PC-3 (cell line): ENCODE measurements at regions not wholly inside any gene's neighbourhood (a gene's known extent, or its start where the extent isn't known, plus 50 kb on each side); places are given as distances from the start of the nearest gene placed in this dataset.

Experiments
- ATAC-seq: fragments of 200-7000 bp; cut with Tn5 transposase; 2 replicates; pipeline ENCODE4 v1.9.1; 2020; ENCODE audit warnings: mild to moderate bottlenecking, moderate library complexity
- BruUV-seq: library from RNA; stranded (reverse); fragments of 400-500 nt; replicated peaks from 2 replicates; lab custom pipeline; 2021; lab: Mats Ljungman, UMichigan
- CTCF ChIA-PET: fragments of 300-600 bp; sonication (Branson Sonifier 250); formaldehyde crosslinking; loops from one replicate; lab custom pipeline; 2022; ENCODE audit warnings: antibody characterized with exemption; lab: Charles Lee
- POLR2A ChIA-PET: fragments of 300-600 bp; sonication (Branson Sonifier 250); formaldehyde crosslinking; loops from one replicate; lab custom pipeline; 2022; ENCODE audit warnings: antibody characterized with exemption; ENCODE audit not compliant: unreplicated experiment; lab: Charles Lee
- DNase-seq: peaks from one replicate; pipeline ENCODE4 v3.0.0-alpha.2; 2015
- H2AFZ ChIP-seq: fragments of 300-600 bp; sonication (generic); 2 replicates; pipeline ENCODE4 v1.6.0; 2016; ENCODE audit warnings: antibody characterized with exemption, low read length
- H3F3A ChIP-seq: fragments of 300-600 bp; sonication (generic); one replicate; pipeline ENCODE4 v1.6.0; 2017; ENCODE audit warnings: antibody characterized with exemption, low read length, control low read depth, mild to moderate bottlenecking; ENCODE audit not compliant: unreplicated experiment
- H3K27ac ChIP-seq: fragments of 300-600 bp; sonication (generic); 2 replicates; pipeline ENCODE4 v1.5.1; 2016; ENCODE audit warnings: mild to moderate bottlenecking, low read length
- H3K27me3 ChIP-seq: fragments of 300-600 bp; sonication (generic); 2 replicates; pipeline ENCODE4 v1.6.1; 2016; ENCODE audit warnings: low read length, mixed read lengths
- H3K36me3 ChIP-seq: fragments of 300-600 bp; sonication (generic); 2 replicates; pipeline ENCODE4 v1.6.1; 2016; ENCODE audit warnings: low read depth, mixed run types, low read length, mixed read lengths
- H3K4me1 ChIP-seq: fragments of 300-600 bp; sonication (generic); 2 replicates; pipeline ENCODE4 v1.5.1; 2016; ENCODE audit warnings: low read length; ENCODE audit not compliant: insufficient read depth
- H3K4me2 ChIP-seq: fragments of 300-600 bp; sonication (generic); 2 replicates; pipeline ENCODE4 v1.6.0; 2016; ENCODE audit warnings: low read length
- H3K4me3 ChIP-seq: fragments of 300-600 bp; sonication (generic); 2 replicates; pipeline ENCODE4 v1.5.1; 2016; ENCODE audit warnings: mild to moderate bottlenecking, low read length, mixed read lengths
- H3K79me2 ChIP-seq: fragments of 300-600 bp; sonication (generic); 2 replicates; pipeline ENCODE4 v1.6.1; 2017; ENCODE audit warnings: low read length, mixed read lengths
- H3K9ac ChIP-seq: fragments of 300-600 bp; sonication (generic); 2 replicates; pipeline ENCODE4 v1.6.0; 2016; ENCODE audit warnings: mild to moderate bottlenecking, low read length
- H3K9me2 ChIP-seq: fragments of 300-600 bp; sonication (generic); replicated peaks from 2 replicates; pipeline ENCODE4 v1.6.1; 2016; ENCODE audit warnings: mixed run types, low read length, mixed read lengths
- H3K9me3 ChIP-seq: fragments of 300-600 bp; sonication (generic); 2 replicates; pipeline ENCODE4 v1.6.1; 2016; ENCODE audit warnings: low read length, mixed read lengths
- H4K20me1 ChIP-seq: fragments of 300-600 bp; sonication (generic); 2 replicates; pipeline ENCODE4 v1.6.1; 2016; ENCODE audit warnings: low read length, mixed read lengths
- CTCF ChIP-seq: fragments of 300-600 bp; sonication (generic); conservative IDR thresholded peaks from 2 replicates; pipeline ENCODE4 v1.5.1; 2017; ENCODE audit warnings: antibody characterized with exemption, low read depth, mild to moderate bottlenecking, low read length
- EZH2 ChIP-seq: fragments of 300-600 bp; sonication (generic); IDR thresholded peaks from one replicate; pipeline ENCODE4 v1.6.1; 2017; ENCODE audit warnings: antibody characterized with exemption, mild to moderate bottlenecking, low read length; ENCODE audit not compliant: unreplicated experiment
- EZH2phosphoT487 ChIP-seq: fragments of 300-600 bp; sonication (generic); IDR thresholded peaks from 2 replicates; pipeline ENCODE4 v1.6.1; 2018; ENCODE audit warnings: mild to moderate bottlenecking, antibody characterized with exemption, low read length, borderline replicate concordance
- intact Hi-C: fragments of 100-400 bp; cut with micrococcal nuclease; formaldehyde crosslinking; loops from 2 replicates; pipeline ENCODE4 v1.9.0; 2023

GRCh38 chr6:1504465-1504864 lies 105.2 kb upstream of the FOXC1 start:
- H3F3A ChIP-seq: no peaks in the 10 kb centered on the region
- ATAC-seq (no peak), DNase-seq (no peak)
- no peaks in the 10 kb centered on the region for H3K79me2 ChIP-seq
- H3K9me3 ChIP-seq: no peaks in the 10 kb centered on the region
- ChIA-PET CTCF (no interaction called here), POLR2A (no interaction called here)
- no peak overlapping the region for H3K4me2 ChIP-seq
- no peak overlapping the region for H3K4me3 ChIP-seq
- no peaks in the 10 kb centered on the region for H3K36me3 ChIP-seq
- no peak overlapping the region for H2AFZ ChIP-seq
- intact Hi-C loops: no loop called here
- no peak overlapping the region for H3K27ac ChIP-seq
- H3K27me3 ChIP-seq: peaks cover 13% of the 10 kb centered on the region; the same call in 1 of the 2 replicates
- H3K9ac ChIP-seq: no peak overlapping the region
- H4K20me1 ChIP-seq: no peaks in the 10 kb centered on the region
- H3K9me2 ChIP-seq: no peaks in the 10 kb centered on the region
- TF ChIP-seq EZH2: no peak
- no peak for TF ChIP-seq CTCF
- TF ChIP-seq EZH2phosphoT487: no peak
- no TSS peak for BruUV-seq
- H3K4me1 ChIP-seq: no peaks in the 10 kb centered on the region

GRCh38 chr6:1507251-1507650 lies 102.5 kb upstream of the FOXC1 start:
- peaks cover 13% of the 10 kb centered on the region; the same call in 1 of the 2 replicates for H3K27me3 ChIP-seq
- intact Hi-C loops: no loop called here
- no peak overlapping the region for H3K4me3 ChIP-seq
- H3K9ac ChIP-seq: no peak overlapping the region
- H3K36me3 ChIP-seq: no peaks in the 10 kb centered on the region
- no peaks in the 10 kb centered on the region for H3K9me2 ChIP-seq
- ChIA-PET CTCF (no interaction called here), POLR2A (no interaction called here)
- DNase-seq (no peak), ATAC-seq (no peak)
- H3K4me2 ChIP-seq: no peak overlapping the region
- no peaks in the 10 kb centered on the region for H3K9me3 ChIP-seq
- BruUV-seq: no TSS peak
- no peaks in the 10 kb centered on the region for H3F3A ChIP-seq
- H3K79me2 ChIP-seq: no peaks in the 10 kb centered on the region
- TF ChIP-seq EZH2 (no peak), EZH2phosphoT487 (no peak), CTCF (no peak)
- no peaks in the 10 kb centered on the region for H4K20me1 ChIP-seq
- H3K4me1 ChIP-seq: no peaks in the 10 kb centered on the region
- no peak overlapping the region for H2AFZ ChIP-seq
- H3K27ac ChIP-seq: no peak overlapping the region

- CTCF ChIA-PET: no interaction called here
- Histone ChIP-seq H3K4me1 (no peaks in the 10 kb centered on the region), H3K27ac (no peak overlapping the region), H3K4me2 (no peak overlapping the region), H3K9me3 (no peaks in the 10 kb centered on the region), H3K9ac (no peak overlapping the region), H3K4me3 (no peak overlapping the region), H4K20me1 (no peaks in the 10 kb centered on the region), H3K27me3 (0 out of 2 replicates have a peak, but pooled peaks cover 10% of the 10 kb centered on the region), H3K9me2 (no peaks in the 10 kb centered on the region), H3K36me3 (no peaks in the 10 kb centered on the region), H3K79me2 (no peaks in the 10 kb centered on the region), H2AFZ (no peak overlapping the region), H3F3A (no peaks in the 10 kb centered on the region)
- no peak for DNase-seq
- no TSS peak for BruUV-seq
- POLR2A ChIA-PET: interaction anchor here (0.6 kb wide), 1 partner anchor 210 kb away, joined by 3 read pairs; no protein-coding TSS in a partner anchor
- TF ChIP-seq EZH2phosphoT487 (no peak), EZH2 (no peak), CTCF (no peak)
- intact Hi-C loops: no loop called here
- ATAC-seq: no peak
Observed at GRCh38 chr6:1509241-1509640, 100.5 kb upstream of the FOXC1 start.
